Trophoblast cell (in vitro differentiated cells and primary cell): ENCODE measurements at regions not wholly inside any gene's neighbourhood (a gene's known extent, or its start where the extent isn't known, plus 50 kb on each side); places are given as distances from the start of the nearest gene placed in this dataset.

Experiments used
- DNase-seq, 2 donors: peaks; one replicate each; pipeline ENCODE4 v3.0.0-alpha.2; 2016
- H2AFZ ChIP-seq: 2 replicates; pipeline ENCODE4 v1.6.1; 2013; ENCODE audit warnings: low read length, moderate library complexity, mild to moderate bottlenecking; ENCODE audit not compliant: insufficient read depth, poor library complexity
- H2AK5ac ChIP-seq: 2 replicates; pipeline ENCODE4 v1.6.1; 2013; ENCODE audit warnings: mild to moderate bottlenecking, low read length
- H2BK120ac ChIP-seq: 2 replicates; pipeline ENCODE4 v1.6.1; 2013; ENCODE audit warnings: low read length, mild to moderate bottlenecking, moderate library complexity; ENCODE audit not compliant: insufficient read depth, poor library complexity
- H2BK12ac ChIP-seq: 2 replicates; pipeline ENCODE4 v1.6.1; 2013; ENCODE audit warnings: mild to moderate bottlenecking, low read length, moderate library complexity
- H2BK5ac ChIP-seq: 2 replicates; pipeline ENCODE4 v1.6.1; 2013; ENCODE audit warnings: low read length, low read depth, moderate library complexity, mild to moderate bottlenecking; ENCODE audit not compliant: poor library complexity
- H3K14ac ChIP-seq: 2 replicates; pipeline ENCODE4 v1.6.1; 2013; ENCODE audit warnings: mild to moderate bottlenecking, low read length
- H3K18ac ChIP-seq: 2 replicates; pipeline ENCODE4 v1.6.1; 2013; ENCODE audit warnings: mild to moderate bottlenecking, low read length
- H3K23ac ChIP-seq: 2 replicates; pipeline ENCODE4 v1.6.1; 2013; ENCODE audit warnings: low read length
- H3K27ac ChIP-seq: 2 replicates; pipeline ENCODE4 v1.5.1; 2013; ENCODE audit warnings: low read depth, mild to moderate bottlenecking, inconsistent platforms, low read length, moderate library complexity
- H3K27me3 ChIP-seq: 2 replicates; pipeline ENCODE4 v1.6.1; 2013; ENCODE audit warnings: inconsistent platforms, mild to moderate bottlenecking, low read length, moderate library complexity; ENCODE audit not compliant: insufficient read depth
- H3K36me3 ChIP-seq, 2 experiments: 1 replicate in 1 of 2; 2 replicates in 1 of 2; pipeline ENCODE4 v1.6.1; 2013; ENCODE audit warnings: low read length in 2 of 2, mild to moderate bottlenecking in 2 of 2, moderate library complexity in 1 of 2; ENCODE audit not compliant: insufficient read depth in 2 of 2, control insufficient read depth in 1 of 2
- H3K4ac ChIP-seq: 2 replicates; pipeline ENCODE4 v1.6.1; 2013; ENCODE audit warnings: low read depth, mild to moderate bottlenecking, low read length, moderate library complexity
- H3K4me1 ChIP-seq, 2 experiments: 1 replicate in 1 of 2; 2 replicates in 1 of 2; pipeline ENCODE4 v1.6.1; 2013; ENCODE audit warnings: low read length in 2 of 2, mild to moderate bottlenecking in 2 of 2, moderate library complexity in 1 of 2; ENCODE audit not compliant: insufficient read depth in 2 of 2, control insufficient read depth in 1 of 2
- H3K4me2 ChIP-seq: 2 replicates; pipeline ENCODE4 v1.6.1; 2013; ENCODE audit warnings: inconsistent platforms, mild to moderate bottlenecking, low read length, moderate library complexity
- H3K4me3 ChIP-seq: 2 replicates; pipeline ENCODE4 v1.5.1; 2013; ENCODE audit warnings: mild to moderate bottlenecking, low read depth, low read length, inconsistent platforms
- H3K79me1 ChIP-seq: one replicate; pipeline ENCODE4 v1.6.1; 2013; ENCODE audit warnings: low read length
- H3K79me2 ChIP-seq: 2 replicates; pipeline ENCODE4 v1.6.1; 2013; ENCODE audit warnings: low read length, mild to moderate bottlenecking; ENCODE audit not compliant: control insufficient read depth, insufficient read depth, poor library complexity
- H3K9ac ChIP-seq: 2 replicates; pipeline ENCODE4 v1.6.1; 2013; ENCODE audit warnings: mild to moderate bottlenecking, low read length
- H3K9me3 ChIP-seq: 2 replicates; pipeline ENCODE4 v1.6.1; 2013; ENCODE audit warnings: low read depth, mild to moderate bottlenecking, control low read depth, inconsistent platforms, low read length; ENCODE audit not compliant: insufficient read depth
- H4K12ac ChIP-seq: 2 replicates; pipeline ENCODE4 v1.6.1; 2013; ENCODE audit warnings: low read depth, mild to moderate bottlenecking, low read length, moderate library complexity
- H4K8ac ChIP-seq: 2 replicates; pipeline ENCODE4 v1.6.1; 2013; ENCODE audit warnings: low read depth, mild to moderate bottlenecking, low read length, moderate library complexity
- H4K91ac ChIP-seq: one replicate; pipeline ENCODE4 v1.6.1; 2013; ENCODE audit warnings: low read depth, mild to moderate bottlenecking, low read length, moderate library complexity
- WGBS: extraction: QIAGEN DNeasy Blood & Tissue Kit; methylation state at CpG from one replicate; pipeline ENCODE4 v1.1.7; 2013; ENCODE audit warnings: missing lambda C conversion rate; ENCODE audit not compliant: insufficient read length, insufficient coverage; ENCODE audit errors: extremely low coverage; 5-methylcytosine and 5-hydroxymethylcytosine counted together

DNA sequence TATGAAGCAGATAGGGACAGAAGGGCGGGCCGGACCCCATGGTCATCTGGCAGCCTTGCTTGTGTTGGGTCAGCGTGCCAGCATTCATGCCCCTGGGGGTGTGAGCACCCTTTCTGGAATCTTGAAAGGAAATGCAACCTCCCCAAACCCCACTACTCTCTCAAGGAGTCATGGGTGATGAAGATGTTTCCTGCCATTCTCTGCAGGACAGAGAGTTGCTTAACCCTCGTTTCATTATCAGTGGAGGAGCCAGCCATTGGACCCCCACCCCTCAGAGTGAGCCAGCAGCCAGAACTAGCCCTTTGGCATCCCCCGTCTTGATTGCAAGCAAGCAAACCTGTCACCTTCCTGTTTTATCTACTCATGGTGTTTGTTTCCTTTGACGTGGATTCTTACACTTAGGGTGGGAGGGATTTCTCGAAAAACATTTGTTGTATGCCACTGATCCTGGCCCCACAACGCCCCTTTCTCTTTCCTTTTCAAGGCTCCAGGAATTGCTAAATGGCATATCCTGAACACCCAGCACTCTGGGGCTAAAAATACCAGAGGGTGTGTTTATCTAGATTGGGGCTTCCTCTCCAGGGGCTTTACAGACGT lies 258.3 kb downstream of the ETS1 start:
- Histone ChIP-seq H3K4me1 (peaks cover 19 to 22% of the 10 kb centered on the region in 2 experiments), H4K91ac (peak overlapping the region; percentile 31), H2BK120ac (no peak overlapping the region), H4K12ac (no peak overlapping the region), H2AFZ (no peak overlapping the region), H3K4me2 (no peak overlapping the region), H3K4me3 (no peak overlapping the region), H3K18ac (no peak overlapping the region), H3K9ac (no peak overlapping the region), H3K9me3 (no peaks in the 10 kb centered on the region), H3K4ac (no peak overlapping the region), H3K14ac (peak overlapping the region; percentile 49), H2AK5ac (no peak overlapping the region), H2BK12ac (no peak overlapping the region), H2BK5ac (no peak overlapping the region), H3K23ac (no peak overlapping the region), H3K79me1 (peaks cover 18% of the 10 kb centered on the region), H4K8ac (no peak overlapping the region), H3K27me3 (no peaks in the 10 kb centered on the region), H3K27ac (peak overlapping the region; percentile 17), H3K79me2 (peaks cover 2% of the 10 kb centered on the region), H3K36me3 (no peaks in the 10 kb centered on the region)
- no CpG with 5 or more reads among the region's 9 CpGs for WGBS
- DNase-seq = no peak

- no CpG with 5 or more reads among the region's 4 CpGs for WGBS
- peak overlapping the region; percentile 6 for H2BK12ac ChIP-seq
- H3K18ac ChIP-seq = no peak overlapping the region
- H3K27me3 ChIP-seq = no peaks in the 10 kb centered on the region
- peaks cover 21% of the 10 kb centered on the region for H3K79me1 ChIP-seq
- H3K4me2 ChIP-seq = no peak overlapping the region
- no peak overlapping the region for H3K14ac ChIP-seq
- no peak overlapping the region for H2BK5ac ChIP-seq
- H3K9ac ChIP-seq = no peak overlapping the region
- no peaks in the 10 kb centered on the region for H3K36me3 ChIP-seq
- no peak overlapping the region for H3K23ac ChIP-seq
- no peaks in the 10 kb centered on the region for H3K9me3 ChIP-seq
- no peak overlapping the region for H2BK120ac ChIP-seq
- H4K91ac ChIP-seq = no peak overlapping the region
- no peak overlapping the region for H3K4ac ChIP-seq
- H4K12ac ChIP-seq = no peak overlapping the region
- H4K8ac ChIP-seq = no peak overlapping the region
- H3K4me3 ChIP-seq = no peak overlapping the region
- no peak overlapping the region for H3K27ac ChIP-seq
- H3K79me2 ChIP-seq = no peaks in the 10 kb centered on the region
- H2AFZ ChIP-seq = no peak overlapping the region
- peaks cover 19 to 21% of the 10 kb centered on the region in 2 experiments for H3K4me1 ChIP-seq
- no peak for DNase-seq
- no peak overlapping the region for H2AK5ac ChIP-seq
Observed at GRCh38 chr11:128327274-128327673, 260.1 kb downstream of the ETS1 start.

GRCh38 chr11:128326791-128327190 lies 260.6 kb downstream of the ETS1 start:
- no peaks in the 10 kb centered on the region for H3K27me3 ChIP-seq
- H3K4me1 ChIP-seq = peaks cover 19 to 21% of the 10 kb centered on the region in 2 experiments
- DNase-seq = no peak
- no peaks in the 10 kb centered on the region for H3K79me2 ChIP-seq
- peak overlapping the region; percentile 52 for H2BK120ac ChIP-seq
- H3K4me3 ChIP-seq = no peak overlapping the region
- H3K79me1 ChIP-seq = peaks cover 21% of the 10 kb centered on the region
- H3K36me3 ChIP-seq = no peaks in the 10 kb centered on the region
- no peak overlapping the region for H4K12ac ChIP-seq
- H3K14ac ChIP-seq = no peak overlapping the region
- no peak overlapping the region for H3K9ac ChIP-seq
- H3K18ac ChIP-seq = no peak overlapping the region
- H4K8ac ChIP-seq = no peak overlapping the region
- peak overlapping the region; percentile 85 for H2BK12ac ChIP-seq
- no CpG with 5 or more reads among the region's 7 CpGs for WGBS
- no peak overlapping the region for H3K4me2 ChIP-seq
- H3K27ac ChIP-seq = no peak overlapping the region
- no peak overlapping the region for H2AFZ ChIP-seq
- no peak overlapping the region for H3K4ac ChIP-seq
- H2AK5ac ChIP-seq = no peak overlapping the region
- no peak overlapping the region for H4K91ac ChIP-seq
- H3K9me3 ChIP-seq = no peaks in the 10 kb centered on the region
- no peak overlapping the region for H2BK5ac ChIP-seq
- no peak overlapping the region for H3K23ac ChIP-seq

GRCh38 chr11:128324531-128325141 lies 262.7 kb downstream of the ETS1 start:
- Histone ChIP-seq H3K36me3 (no peaks in the 10 kb centered on the region), H3K4me3 (no peak overlapping the region), H3K27ac (no peak overlapping the region), H2AFZ (no peak overlapping the region), H3K79me2 (no peaks in the 10 kb centered on the region), H3K18ac (no peak overlapping the region), H2AK5ac (no peak overlapping the region), H2BK5ac (no peak overlapping the region), H4K12ac (no peak overlapping the region), H4K8ac (peak overlapping the region; percentile 11), H3K27me3 (no peaks in the 10 kb centered on the region), H4K91ac (peak overlapping the region; percentile 64), H3K14ac (no peak overlapping the region), H3K79me1 (peaks cover 16% of the 10 kb centered on the region), H3K4me1 (peaks cover 14 to 16% of the 10 kb centered on the region in 2 experiments), H3K9ac (no peak overlapping the region), H2BK120ac (no peak overlapping the region), H3K9me3 (no peaks in the 10 kb centered on the region), H3K4me2 (no peak overlapping the region), H2BK12ac (peak overlapping the region; percentile 75), H3K4ac (no peak overlapping the region), H3K23ac (no peak overlapping the region)
- DNase-seq = peak in 1 of 2 donors; percentile 47
- no CpG with 5 or more reads among the region's 14 CpGs for WGBS
